CD4-positive, alpha-beta T cell treated with Interleukin-6 for 4 hours (primary cell): ENCODE measurements at regions not wholly inside any gene's neighbourhood (a gene's known extent, or its start where the extent isn't known, plus 50 kb on each side); places are given as distances from the start of the nearest gene placed in this dataset.
"Not testable (repeated sequence)": the region's sequence is repeated elsewhere in the genome, so short reads cannot be mapped to it uniquely, and the experiment has no call there.

ENCODE experiments used
- DNase-seq: peaks from one replicate; pipeline ENCODE4 v3.0.0-alpha.2; 2020; ENCODE audit warnings: mixed read lengths

- DNase-seq, result no peak
Observed at GRCh38 chr9:78438780-78439179, 141.9 kb downstream of the PSAT1 start.

DNA sequence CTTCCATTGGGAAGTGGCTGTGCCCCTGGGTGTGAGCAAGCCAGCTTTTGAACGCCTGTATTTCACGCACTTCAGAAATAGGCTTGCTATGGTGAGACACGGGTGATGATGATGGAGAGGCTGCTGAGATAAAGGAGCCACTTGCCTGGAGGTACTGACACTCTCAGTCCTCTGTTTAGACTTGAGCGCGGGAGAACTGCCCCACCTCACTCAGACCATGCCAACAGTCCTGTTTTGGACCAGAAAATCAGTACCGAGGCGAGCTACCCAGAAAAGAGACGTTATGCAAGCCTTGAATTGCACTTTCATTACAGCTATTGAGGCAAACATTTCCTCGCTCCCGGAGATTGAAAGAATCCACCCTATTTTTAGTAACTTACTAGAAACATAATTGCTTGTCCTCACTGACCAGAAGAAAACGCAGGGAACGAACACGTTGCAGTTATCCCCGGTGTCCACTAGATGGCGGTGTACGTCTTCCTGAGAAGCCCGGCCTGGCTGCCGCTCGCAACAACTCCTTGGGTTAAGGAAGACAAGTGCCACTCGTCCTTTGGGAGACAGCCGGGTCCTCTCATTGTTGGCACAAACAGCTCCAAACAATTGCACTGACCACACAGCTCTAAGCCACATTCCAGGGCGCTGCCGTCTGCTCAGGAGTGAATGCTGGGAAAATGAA is 142.4 kb downstream of the PSAT1 start:
- peak; percentile 65 for DNase-seq

DNA sequence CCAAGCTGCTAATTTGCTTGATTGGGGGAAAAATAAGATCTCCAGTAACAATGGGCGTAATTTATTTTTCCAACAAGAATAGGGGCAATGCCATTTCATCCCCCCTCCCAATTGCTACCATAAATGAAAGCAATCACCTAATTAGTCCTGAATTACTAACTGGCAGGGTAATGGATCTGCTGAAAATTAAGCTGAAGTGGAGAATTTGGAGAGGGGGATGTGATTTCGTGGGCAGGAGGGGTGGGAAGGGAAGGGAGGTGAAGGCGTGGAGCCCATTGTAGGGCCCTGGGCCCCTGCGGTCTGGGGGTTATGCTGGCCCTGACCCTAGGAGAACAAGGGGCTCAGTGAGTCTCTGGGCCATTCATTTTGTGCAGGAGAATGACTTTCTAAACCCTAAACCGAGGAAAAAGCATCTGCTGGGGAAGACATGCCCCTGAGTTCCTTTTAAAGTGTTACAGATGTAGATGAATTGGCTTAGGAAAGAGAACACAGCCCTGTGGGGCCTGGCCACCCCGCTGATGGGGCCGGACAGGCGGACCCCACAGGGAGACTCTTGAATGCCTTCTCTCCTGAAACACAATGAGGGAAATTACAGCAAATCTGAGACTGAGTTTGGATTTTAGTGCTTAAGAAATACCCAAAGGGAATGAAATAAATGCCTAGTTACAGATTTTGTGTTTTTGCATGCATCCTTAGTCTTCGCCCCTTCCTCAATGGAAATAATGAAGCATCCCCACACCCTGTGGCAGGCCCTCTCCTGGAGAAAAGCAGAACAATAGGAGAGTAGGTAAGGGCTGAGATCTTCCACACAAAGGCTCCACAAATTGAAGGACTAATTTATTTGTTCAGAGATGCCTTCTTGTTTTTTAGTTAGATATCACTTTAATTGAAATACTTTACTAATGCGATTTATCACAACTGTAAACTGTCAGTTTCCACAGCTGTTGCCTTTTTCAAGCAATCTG is 143.2 kb downstream of the PSAT1 start:
- no peak for DNase-seq

GRCh38 chr9:78441396-78441795 is 144.5 kb downstream of the PSAT1 start:
- no peak for DNase-seq

- no peak for DNase-seq
Observed at GRCh38 chr9:78441822-78442431, 145.0 kb downstream of the PSAT1 start.

DNA sequence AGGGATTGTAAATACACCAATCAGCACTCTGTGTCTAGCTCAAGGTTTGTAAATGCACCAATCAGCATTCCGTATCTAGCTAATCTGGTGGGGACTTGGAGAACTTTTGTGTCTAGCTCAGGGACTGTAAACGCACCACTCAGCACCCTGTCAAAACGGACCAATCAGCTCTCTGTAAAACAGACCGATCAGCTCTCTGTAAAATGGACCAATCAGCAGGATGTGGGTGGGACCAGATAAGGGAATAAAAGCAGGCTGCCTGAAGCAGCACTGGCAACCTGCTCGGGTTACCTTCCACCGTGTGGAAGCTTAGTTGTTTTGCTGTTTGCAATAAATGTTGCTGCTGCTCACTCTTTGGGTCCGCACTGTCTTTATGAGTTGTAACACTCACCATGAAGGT is 145.7 kb downstream of the PSAT1 start:
- DNase-seq, result not testable (repeated sequence)

DNA sequence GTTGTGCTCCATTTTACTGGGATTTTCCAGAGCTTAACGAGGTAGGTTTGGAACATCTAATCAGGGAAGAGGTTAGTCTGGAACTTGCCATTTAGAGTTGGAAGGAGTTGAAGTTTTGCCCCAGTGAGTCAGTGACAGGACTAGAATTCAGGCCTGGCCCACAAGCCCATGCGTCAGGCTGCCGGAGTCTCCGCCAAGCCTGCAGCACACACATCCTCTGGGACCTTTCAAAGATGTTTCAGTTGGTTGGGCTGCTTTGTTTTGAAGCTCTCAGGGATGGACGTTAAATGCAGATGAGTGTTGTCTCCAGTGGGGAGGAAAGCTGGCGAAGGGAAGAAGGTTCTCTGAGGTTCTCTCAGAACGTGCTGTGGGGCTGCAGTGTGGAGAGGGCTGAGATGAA is 147.0 kb downstream of the PSAT1 start:
- no peak for DNase-seq

- DNase-seq, result no peak
Observed at GRCh38 chr9:78448960-78449673, 152.2 kb downstream of the PSAT1 start.

GRCh38 chr9:78453450-78453849 is 156.5 kb downstream of the PSAT1 start:
- DNase-seq, result no peak

DNA sequence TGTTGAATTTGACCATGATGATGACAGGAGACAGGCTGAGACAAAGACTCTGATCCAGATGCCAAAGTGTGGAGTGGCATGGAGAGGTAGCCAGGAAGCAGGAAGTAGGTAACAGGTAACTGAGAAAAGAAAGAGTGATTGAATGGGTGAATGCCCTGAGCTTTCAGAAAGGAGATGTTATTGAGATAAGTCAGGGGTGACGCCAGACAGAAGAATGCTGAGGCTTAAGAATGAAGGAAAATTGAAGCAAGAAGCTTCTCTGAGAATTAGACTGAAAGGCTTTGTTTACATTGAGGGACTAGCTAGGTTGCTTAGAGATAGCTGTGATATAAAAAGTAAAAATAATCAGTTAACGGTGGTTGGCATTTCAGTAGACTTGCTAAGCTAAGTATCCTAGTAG is 165.7 kb downstream of the PSAT1 start:
- no peak for DNase-seq

- DNase-seq, result no peak
Observed at GRCh38 chr9:78463750-78464149, 166.8 kb downstream of the PSAT1 start.

DNA sequence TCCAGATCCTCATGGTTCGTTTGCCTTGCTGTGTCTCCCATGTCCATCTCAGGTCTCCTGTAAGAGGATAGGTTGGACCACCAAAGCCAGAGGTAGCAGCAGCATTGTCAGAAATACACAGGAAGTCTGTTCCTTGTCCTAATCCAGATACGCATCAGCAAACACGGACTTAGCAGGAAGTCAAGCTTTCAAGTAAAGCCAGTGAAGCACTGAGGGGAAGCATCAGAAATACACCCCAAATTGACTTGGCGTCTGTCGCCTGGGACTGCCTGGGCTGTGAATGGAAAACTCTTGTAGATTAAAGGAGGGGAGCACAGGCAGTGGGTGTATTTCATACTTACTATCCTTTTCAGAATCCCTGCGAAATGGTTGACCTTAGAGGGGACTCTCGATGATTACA is 171.3 kb downstream of the PSAT1 start:
- DNase-seq, result no peak

DNA sequence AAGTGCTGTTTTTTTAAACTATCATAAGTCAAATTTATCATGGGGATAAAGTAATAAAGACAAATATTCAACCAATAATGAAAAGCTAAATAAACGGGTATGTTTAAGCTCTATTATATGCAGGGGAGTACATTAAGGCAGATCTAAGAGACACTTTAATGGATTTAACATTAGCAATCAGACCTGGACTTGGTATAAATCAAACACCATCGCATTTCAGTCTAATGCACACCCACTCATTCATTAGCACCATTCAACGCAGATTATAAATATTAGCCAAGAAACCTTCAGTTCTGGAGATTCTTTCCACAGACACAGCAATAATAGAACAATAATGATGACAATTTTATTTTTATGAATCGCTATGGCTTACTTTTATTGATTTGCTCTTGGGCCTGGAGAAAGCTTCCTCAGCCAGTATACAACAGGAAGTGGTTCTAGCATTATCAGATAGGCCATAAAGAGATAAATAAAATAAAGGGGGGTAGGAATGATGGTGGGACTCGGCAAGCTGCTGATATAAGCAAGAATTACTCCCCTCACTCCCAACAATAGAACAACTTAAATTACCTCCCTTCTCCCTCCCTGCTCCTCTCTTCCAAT is 172.2 kb downstream of the PSAT1 start:
- DNase-seq, result no peak

DNA sequence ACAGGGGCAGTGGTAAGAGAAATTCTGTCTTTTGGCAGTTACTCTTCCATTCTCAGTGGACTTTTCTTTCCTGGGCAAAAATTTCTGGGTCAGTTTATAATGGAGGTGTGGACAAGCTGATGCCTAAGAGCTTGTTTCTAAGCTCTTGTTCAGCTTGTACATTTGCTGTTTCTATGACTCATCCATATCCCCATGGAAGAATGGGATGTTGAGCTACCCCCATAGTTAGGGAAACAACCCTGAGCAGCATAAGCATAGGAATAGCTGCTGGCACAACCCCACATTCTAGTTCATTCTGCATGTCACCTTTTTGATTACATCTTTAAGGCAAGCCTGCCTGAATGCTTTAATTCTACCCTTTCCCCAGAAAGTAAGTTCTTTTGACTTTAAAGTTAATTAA is 173.3 kb downstream of the PSAT1 start:
- DNase-seq, result no peak

DNA sequence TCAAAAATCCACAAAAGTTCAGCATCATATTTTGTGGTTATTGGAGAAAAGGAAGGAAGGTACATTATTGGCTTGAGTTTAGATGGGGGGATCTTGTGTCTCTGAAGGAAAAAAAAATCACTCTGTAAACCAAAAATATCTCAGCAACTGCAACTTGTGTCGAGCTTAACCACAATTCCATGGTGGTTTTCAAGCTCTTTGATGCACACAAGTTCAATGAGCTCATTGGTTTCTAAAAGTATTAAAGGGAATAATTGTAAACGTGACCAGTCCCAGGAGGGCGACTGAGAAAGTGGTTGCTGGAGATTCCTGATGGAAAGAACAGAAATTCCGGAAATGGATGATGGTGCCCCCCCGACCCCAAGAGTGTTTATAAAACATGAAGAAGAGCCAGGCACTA is 173.8 kb downstream of the PSAT1 start:
- no peak for DNase-seq

DNA sequence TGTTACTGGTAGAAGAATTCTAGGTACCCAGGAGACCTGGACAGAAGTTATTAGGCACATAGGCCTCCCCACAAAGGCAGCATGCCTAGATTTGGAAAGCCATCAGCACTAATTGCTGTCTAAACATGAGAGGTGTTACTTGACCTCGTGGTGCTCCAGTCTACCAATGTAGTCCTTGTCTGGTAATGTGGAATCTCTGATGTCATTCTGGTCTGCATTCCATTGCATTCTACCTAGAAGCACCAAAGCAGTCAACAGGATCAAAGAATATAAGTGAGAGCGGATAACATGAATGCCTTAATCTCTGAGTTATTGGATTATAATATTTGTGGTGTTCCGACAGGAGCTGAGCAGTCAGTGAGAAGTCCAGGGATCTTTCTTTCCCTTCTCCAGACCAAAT is 175.2 kb downstream of the PSAT1 start:
- DNase-seq, result no peak

DNA sequence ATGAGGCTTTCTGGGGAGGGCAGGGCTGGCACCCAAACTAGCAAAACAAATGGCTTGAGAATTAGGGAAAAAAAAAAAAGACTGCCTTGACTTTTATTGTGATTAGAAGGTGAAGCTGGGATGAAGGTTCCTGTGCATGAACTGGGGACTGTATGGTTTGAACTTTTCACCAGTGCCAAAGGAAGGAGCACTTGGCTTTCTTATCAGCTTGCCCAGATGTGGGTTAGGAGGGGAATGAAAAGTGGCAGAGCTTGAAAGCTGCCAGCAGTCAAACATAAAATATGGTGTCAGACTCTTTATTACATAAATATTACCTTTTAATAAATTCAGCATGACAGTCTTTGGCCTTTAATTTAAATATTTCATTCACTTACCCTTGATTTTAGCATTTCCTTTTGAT is 182.5 kb downstream of the PSAT1 start:
- DNase-seq, result no peak

DNA sequence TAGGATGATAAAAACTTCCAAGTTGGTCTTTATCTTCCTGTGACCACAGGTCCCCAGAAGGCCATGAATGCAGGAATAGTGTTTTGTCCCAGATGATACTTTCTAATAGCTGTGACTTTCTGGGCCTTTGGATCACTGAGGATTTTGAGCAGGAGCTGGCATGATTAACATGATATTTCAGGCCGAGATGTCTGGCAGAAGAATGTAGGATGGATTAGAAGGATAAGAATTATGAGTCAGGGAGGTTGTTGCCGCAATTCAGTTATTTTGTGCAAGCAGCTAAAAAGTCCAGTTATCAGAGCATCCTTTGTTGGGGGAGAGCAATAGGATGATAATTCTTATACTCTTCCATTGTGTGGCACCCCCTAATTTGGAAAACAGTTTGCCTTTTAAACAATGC is 189.7 kb downstream of the PSAT1 start:
- DNase-seq, result no peak

GRCh38 chr9:78490231-78490630 is 193.3 kb downstream of the PSAT1 start:
- DNase-seq, result no peak

DNA sequence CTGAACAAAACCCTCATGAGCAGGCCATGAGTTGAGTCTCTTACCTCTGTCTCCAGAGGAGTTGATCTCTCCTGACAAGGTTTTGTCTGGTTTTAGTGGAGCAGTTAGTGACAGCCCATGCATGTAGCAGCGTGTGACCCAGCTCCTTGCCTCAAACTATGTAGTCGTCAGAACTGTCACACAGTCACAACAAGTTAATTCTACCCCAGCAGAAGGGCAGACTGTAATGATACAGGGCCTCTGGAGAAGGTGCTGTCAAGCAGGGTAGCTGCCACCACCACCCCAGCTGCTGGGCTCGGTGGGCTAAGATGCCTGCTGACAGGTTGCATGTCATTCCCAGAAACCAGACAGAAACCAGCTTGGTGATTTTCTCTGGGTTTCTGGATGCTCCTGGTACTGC is 194.5 kb downstream of the PSAT1 start:
- DNase-seq, result no peak

DNA sequence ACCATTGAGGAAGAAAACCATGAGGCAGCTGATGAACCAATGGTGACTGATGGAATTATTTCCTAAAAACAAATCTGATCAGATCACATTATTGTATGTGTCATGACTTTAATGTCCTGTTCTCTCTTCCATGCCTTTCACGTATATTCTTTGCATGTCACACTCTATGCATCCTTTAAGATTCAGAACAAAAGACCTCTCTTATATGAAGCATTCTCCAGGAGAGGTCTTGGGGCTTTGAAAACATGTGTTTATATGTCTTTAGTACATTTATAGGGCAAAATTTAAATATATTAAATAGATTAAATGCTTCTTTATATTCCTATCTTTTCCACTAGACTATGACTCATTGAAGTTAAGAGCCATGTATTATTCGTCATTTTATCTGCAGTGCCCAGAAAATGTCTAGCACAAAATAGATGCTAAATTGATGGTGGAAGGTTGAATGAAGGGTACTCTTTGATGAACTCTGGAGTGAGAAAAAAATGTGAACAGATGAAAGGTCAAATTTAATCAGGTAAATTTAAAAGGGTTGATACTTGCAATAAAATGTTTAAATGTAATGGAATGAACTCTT is 196.3 kb downstream of the PSAT1 start:
- no peak for DNase-seq

GRCh38 chr9:78502566-78502965 is 205.6 kb downstream of the PSAT1 start:
- DNase-seq, result no peak
